ENCODE measurements at regions not wholly inside any gene's neighbourhood (a gene's known extent, or its start where the extent isn't known, plus 50 kb on each side); places are given as distances from the start of the nearest gene placed in this dataset.

DNA sequence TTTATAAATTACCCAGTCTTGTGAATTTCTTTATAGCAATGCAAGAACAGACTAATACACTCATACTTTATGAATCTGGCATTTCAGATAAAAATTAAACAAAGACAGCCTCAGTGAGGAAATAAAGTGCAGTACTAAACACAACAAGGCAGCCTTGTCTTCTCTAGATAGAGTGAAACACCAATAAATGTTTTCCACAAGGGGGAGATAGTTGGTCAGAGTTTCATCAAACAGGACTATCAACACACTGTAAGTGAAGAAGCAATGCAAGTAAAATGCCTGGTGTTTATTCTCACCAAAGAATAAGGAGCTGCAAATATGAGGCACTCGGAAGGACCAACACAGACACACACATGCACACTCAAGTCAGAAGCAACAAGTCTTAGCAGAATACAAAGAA, 62.8 kb downstream of the FAM9B start:
- DNase-seq (ENCODE audit: low read depth in 3 of 3): no peak

DNA sequence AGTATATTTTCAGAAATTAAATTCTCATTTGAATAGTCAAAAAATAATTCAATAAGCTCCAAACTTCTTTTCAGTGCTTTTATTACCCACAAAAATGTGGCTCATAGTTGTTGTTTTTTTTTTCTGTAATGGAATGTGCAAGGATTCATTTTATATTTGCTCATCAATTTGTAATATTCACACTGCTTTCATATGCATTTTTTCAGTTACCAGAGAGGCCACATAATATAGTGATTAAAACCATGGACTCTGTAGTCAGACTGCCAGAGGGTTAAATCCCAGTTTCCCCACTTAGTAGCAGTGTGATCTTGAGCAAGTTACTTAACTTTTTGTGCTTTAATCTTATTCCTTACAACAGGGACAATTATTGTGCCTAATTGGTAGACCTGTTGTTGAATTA, 64.5 kb downstream of the FAM9B start:
- DNase-seq (ENCODE audit: low read depth in 3 of 3): no peak

DNA sequence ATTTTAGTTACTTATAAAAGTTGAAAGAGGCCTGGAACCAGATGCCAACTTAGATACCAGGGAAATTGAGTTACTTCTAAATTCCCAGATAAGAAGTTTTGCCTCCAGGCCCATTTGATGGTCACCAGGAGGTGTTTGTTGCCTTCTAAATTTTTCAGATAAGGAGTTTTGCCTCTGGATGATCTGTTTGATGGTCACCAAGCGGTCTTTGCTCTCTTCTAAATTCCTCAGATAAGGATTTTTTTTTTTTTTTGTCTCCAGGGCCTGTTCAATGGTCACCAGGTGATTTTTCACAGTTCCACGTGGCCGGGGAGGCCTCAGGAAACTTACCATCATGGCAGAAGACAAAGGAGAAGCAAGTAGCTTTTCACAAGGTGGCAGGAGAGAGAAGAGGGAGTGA, 66.5 kb downstream of the FAM9B start:
- DNase-seq (ENCODE audit: low read depth in 3 of 3): no peak

DNA sequence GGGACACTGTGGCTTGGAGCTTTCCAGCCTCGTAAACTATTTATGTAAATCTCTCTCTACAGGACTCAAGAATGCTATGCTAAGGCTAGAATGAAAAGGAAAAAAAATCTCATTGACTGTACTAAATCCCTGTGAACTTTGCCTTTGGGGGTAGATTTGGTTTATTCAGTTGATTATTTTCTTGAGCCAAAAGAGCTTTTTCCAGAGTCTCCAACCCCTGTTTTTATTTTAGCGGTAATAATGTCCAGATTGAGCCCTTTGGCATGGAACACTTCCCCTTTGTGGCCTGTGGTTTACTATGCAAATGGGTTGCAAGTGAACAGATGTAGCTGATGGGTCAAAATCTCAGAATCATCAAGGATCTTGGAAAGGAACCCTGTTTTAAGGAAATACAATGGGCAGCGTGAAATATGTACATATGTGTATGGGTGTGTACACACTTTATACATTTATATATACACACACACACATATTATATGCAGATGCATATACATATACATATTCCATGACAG, 72.9 kb downstream of the FAM9B start:
- no peak for DNase-seq (ENCODE audit: low read depth in 3 of 3)

DNA sequence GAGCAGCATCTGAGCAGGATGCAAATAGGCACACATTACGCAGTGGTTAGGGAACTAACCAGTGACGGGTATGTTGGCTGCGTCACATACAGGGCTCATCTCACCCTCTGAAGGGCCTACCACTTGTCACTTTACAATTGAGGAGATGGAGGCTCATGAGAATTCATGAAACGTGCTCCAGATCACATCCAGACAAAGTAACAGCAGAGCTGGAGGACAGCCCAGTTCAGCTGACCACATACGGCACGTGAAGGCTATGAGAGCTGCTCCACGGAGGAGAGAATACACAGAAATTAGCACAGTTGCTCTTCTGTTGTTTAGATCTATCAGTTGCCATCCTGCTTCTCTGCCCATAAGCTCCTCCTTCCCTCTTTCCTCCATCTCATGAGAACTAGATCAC, 78.4 kb downstream of the FAM9B start:
- no peak for DNase-seq (ENCODE audit: low read depth in 3 of 3)

DNA sequence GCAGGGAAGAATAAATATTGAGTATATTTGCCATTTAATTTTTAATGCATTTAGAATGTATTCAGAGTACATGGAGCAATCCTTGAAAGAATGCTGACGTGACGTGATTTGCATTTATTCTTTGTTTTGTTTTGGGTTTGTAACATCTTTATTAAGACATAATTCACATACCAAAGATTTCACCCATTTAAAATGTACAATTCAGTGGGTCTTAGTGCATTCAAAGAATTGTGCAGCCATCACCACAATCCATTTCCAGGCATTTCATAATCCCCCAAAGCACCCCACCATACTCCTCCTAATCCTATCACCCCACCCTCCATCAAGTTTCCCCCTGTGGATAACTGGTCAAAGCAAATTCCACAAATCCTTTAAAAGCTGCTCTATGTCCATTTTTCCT, 87.4 kb downstream of the FAM9B start:
- no peak for DNase-seq (ENCODE audit: low read depth in 3 of 3)

DNA sequence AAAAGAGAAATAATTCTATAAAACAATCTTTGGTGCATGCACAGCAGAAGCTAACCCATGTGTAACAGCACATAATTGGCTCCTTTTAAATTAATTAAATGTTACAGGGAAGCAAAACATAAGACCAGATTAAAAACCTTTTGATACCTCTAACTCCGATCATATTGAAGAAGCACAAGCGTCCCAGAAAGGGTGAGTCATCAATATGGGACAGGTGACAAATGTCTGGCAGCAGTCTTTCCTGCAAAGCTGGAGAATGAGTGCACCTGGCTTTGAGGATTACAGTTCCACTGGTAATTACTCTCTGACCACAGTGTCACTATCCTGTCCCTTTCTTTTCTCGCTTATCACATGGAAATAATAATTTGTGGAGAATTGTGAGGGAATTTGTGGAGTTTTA, 94.6 kb downstream of the FAM9B start:
- no peak for DNase-seq (ENCODE audit: low read depth in 3 of 3)

DNA sequence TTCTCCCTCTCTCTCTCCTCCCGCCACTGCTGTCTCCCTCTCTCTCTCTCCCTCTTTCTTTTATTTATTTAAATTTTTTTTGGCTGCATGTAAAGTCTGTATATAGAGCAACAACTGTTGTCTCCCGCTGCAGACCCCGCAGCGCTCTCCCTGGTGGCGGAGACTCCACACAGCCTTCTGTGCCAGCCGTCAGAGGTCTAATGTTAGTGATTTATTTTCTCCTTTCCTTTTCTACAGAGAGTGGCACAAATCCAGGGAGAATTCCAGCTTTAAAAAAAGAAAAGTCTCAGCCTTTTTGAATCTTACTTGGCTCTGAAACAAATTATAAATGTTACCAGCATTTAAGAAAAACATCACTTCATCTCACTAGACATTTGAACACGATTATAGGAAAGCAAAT, 106.2 kb downstream of the FAM9B start:
- no peak for DNase-seq (ENCODE audit: low read depth in 3 of 3)

DNA sequence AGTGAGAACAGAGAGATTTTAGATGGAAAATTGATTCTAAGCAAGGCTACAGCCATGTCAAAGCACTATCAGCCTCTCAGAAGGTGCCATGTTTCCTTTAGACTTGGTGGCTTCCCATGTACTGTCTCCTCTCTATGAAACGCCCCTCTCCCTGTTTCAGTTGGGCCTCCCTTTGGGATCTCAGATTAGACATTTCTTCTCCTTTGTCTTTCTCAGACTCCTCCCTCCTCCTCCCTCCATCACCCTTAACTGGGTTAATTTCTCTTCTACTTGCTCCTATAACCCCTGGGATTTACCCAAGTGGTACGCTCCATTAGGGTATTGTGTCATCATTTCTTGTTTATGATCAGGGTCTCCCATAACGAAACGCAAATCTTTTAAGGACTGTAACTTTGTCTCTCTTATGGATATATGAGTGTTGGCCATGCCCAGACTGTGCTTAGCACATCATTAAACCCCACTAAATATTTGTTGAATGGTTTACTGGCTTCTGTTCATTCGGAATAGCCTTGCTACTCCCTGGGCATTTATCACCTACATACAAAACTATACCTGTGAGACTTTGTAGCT, 106.8 kb downstream of the FAM9B start:
- DNase-seq (ENCODE audit: low read depth in 3 of 3): no peak

DNA sequence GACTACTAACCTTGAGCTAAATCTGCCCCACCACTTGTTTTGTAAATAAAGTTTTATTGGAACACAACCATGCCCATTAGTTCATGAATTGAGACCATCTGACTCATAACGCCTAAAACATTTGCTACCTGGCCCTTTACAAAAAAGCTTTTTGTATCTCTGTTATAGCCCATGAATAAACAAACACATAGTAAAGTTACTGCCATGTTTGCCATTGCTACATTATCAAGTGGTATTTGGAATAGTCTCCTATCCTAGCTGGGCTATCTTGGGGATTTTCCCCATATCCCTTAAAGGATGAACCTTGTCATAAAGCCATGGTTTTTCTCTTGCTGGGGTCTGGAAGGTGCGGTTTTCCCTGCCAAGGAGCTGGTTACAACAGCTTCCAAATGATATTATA, 112.3 kb downstream of the FAM9B start:
- no peak for DNase-seq (ENCODE audit: low read depth in 3 of 3)

DNA sequence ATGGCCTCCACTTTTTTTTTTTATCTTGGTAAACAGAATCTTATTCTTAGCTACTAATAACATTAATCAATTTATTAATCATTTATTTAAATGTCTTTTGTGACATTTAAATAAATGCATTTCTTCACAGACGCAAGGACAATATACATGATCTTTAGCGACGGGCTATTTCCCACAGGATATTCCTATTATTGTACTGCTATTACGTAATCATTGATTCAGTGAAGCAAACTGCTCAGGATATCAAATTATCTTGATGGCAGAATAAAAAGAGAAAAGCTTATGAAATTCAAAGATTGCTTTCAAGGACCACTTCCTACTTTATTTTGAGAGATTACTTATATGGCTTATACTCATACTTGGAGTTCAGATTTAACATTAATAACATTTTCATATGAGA, 114.1 kb downstream of the FAM9B start:
- DNase-seq (ENCODE audit: low read depth in 3 of 3): no peak

DNA sequence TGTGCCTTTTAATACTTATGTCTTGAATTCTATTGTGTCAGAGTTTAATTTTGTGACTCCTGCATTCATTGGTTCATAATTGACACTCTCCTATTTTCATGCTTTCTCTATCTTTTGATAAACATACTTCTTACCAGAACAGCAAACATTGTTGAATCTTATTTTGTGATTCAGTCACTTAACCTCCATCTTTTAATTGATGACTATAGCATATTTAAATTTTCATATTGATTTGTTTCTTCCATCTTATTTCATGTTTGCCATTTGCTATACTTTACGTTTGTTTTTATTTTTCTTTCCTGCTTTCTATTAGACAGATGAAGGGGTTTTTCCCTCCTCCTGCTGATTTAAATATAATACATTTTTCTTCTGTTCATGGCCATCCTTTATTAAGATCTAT, 115.5 kb upstream of the FAM9A start:
- no peak for DNase-seq (ENCODE audit: low read depth in 3 of 3)

DNA sequence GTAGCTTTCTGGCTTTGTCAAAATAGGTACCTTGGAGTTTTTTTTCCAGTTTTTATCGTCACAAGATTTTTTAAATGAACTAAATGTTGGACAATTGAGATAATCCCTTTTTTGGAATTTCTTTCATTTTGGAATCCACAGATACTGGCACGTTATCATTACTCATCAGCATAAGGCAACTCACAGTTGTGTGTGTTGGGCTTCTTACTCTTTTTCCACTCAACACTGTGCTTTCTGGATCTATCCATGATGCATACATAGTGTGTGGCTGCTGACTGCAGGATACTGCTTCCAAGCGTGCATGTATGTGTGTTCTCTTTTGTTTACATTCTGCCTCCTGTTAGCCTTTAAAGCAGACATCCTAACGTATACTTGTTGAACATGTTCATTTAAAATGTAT, 113.5 kb upstream of the FAM9A start:
- no peak for DNase-seq (ENCODE audit: low read depth in 3 of 3)

DNA sequence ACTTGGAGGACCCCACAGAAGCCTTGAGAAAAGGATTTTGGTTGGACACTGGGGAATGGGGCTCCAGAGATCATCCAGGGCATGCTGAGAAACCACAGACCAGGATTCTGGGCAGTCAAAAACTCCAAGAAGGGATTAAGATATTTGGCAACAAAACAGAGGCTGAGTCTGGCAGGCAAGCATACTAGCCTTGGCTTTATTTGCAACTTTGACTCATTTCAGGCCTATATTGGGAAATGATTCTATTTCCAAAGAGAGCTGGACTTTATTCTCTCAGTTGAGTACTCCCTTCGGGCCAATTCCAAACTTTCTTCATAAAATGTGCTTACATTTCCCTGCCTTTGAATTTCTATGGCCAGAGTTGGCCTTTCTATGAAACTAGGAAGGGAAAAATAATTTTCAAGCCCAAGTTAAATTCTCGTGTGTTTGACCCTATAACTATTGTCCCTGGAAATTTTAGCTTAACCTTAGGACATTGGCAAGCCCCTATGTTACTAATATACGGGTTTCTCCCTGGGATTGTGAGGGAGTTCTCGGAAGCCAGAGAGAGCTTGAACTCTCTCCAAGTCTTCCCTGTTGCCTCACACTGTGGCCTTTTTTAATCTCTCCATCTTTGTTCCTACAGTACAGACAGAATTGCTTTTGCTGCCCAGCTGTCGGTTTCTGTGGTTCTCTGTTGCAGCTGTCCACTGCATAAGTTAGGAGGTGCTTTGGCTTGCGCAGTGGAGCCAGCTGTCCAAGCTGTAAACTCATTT, 112.6 kb upstream of the FAM9A start:
- DNase-seq (ENCODE audit: low read depth in 3 of 3): no peak

DNA sequence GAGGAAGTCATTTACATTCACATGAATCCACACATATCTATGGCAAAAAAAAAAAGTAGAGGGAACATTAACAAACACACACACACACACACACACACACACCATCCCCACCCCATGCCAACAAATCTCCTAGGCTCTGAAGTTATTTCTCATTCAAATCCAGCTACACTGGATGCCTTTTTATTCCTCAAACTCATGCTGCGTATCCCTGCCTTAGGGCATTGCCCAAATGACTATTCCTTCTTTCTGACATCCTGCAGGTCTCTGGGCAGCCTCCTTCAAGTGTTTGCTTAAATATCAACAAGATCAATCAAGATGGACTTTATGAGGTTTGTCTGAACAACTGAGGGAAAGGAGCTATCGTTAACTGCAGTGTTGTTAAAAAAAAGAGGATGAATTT, 106.5 kb upstream of the FAM9A start:
- no peak for DNase-seq (ENCODE audit: low read depth in 3 of 3)

DNA sequence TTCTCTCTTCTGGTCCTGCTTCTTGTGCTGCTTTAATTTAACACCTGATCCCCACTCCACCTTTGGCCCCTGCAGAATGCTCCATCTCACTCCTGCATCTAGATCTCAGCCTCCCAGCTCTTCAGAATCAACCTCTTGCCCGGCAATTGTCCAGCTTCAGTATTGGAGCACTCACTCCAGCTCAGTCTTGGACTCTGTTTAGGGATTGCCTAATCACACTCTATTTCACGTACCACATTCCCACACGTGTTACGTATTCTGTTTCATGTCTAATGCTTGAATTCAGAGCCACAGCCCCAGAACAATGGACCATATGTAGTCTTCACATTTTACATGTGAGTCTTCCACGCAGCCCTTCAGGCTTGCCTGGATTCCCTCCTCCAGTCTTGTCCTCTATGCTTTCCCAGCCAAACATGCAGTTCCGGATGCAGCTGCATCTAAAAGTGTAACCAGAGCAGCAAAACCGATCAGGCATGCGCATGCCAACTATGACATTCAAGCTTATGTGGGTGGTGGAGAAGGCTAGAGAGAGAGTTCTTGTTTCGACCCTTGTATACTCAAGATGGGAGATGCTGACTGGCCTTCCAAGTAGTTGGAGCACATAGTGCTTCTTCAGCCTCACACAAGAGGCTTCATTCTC, 105.2 kb upstream of the FAM9A start:
- DNase-seq (ENCODE audit: low read depth in 3 of 3): no peak

DNA sequence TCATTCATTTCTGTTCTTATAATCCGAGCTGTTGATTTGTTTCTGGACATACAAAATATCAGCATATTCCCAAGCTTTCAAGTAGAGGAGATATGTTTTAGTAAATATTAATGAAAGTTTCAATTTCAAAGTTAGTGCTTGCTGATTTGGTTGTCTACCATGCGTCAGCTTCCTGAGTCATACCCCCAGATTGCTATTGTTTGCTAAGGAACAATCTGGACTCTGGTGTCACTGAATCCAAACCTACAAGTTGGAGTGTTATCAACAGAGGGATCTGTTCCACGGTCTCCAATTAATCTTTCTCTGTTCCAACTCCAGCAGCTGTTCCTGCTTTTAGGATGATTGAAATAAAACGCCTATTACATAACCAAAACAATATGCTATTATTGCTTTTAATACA, 96.1 kb upstream of the FAM9A start:
- no peak for DNase-seq (ENCODE audit: low read depth in 3 of 3)

DNA sequence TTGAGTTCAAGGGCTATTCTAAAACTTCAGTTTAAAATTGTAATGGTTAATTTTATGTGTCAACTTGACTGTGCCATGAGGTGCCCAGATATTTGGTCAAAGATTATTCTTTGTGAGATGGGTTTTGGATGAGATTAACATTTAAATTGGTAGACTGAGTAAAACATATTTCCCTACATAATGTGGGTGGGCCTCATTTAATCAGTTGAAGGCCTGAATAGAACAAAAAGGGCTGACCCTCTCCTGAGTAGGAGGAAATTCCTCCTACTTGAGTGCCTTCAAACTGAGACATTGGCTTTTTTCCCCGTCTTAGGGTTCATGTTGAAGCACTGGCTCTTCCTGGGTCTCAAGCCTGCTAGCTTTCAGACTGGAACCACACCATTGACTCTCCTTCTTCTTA, 89.6 kb upstream of the FAM9A start:
- no peak for DNase-seq (ENCODE audit: low read depth in 3 of 3)

DNA sequence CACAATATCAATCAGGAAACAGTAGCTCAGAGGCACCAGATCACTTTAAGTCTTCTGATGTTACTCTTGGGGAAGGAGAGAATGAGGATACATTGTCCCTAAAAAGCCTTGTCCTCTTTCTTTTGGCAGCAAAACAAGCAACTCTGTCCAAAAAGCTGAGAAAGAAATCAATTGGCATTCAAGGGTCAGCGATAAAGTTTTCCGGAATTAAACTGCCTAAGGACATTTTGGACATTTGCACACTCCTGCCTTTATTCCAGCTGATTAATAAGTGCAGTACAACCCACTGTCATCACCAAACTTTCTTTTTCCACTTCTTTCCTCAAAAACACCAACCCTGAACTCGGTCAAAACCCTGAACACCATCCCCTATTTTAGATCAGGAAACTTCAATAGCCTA, 85.8 kb upstream of the FAM9A start:
- DNase-seq (ENCODE audit: low read depth in 3 of 3): no peak

DNA sequence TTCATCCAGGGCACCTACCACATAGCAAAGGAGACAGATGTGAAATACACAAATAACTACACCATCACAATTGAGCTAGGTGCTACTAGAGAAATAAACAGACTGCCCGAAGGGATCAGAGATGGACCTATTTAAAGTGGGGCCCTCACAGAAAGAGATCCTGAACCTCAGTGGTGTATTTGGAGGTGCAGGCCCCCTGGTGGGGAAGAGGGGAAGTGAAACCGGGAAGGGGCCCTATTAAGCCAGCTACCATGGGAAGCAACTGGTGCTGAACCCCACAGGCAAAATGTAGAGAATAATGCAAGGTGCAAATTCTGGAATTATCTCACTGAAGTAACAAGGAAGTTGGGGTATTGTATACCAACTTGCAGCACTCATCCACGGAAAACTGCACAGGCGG, 78.6 kb upstream of the FAM9A start:
- peak in 2 of 3 donors; percentile 0 to 4 for DNase-seq (ENCODE audit: low read depth in 3 of 3)

DNA sequence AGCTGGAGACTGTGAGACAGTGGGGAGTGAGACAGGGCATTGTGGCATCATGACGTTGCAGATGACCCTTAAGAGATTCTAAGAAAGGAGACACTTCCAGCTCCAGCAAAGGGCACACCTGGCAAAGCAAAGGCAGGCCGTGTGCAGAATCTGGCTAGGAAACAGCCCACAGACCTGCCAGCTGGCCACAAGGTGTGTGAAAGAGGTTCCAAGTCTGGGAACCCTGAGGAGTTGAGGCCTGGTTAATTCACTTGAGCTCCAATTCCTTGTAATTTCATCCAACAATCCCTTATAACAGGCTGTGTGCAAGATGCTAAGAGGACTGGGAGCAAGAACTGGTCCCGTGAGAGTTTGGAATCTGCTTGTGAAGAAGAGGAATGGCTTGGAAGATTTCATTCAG, 72.8 kb upstream of the FAM9A start:
- no peak for DNase-seq (ENCODE audit: low read depth in 3 of 3)

DNA sequence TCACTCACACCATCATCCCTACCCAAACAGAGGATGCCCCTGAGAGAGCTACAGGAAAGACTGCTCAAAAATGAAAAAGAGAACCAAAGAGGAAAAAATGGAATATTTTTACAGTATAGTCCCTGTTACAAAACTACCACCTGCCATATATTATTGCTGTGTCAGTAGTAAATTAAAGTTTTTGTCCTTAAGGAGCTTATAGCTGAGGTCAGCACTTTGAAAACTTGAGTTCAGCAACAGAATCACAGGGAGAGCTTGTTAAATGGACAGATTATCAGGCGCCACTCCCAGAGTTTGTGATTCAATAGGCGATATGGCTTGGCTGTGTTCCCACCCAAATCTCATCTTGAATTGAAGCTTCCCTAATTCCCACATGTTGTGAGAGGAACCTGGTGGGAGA, 71.9 kb upstream of the FAM9A start:
- DNase-seq (ENCODE audit: low read depth in 3 of 3): no peak

DNA sequence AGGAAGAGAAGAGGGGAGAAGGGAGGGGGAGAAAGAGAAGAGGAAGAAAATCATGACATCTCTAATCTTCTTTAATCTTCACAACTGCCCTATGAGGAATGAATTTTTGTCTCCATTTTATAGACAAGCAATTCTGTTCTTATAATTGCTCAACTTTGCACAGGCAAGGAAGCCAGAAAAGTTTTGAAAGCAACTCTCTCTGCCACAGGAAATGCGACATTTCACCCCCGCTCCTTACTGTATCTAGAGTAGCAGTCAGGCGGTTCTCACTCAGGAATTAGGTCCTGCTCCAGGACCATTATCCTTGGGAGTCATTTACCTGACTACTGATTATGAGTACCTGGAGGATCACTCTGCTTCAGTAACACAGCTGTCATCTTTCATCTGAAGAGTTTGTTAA, 69.2 kb upstream of the FAM9A start:
- DNase-seq (ENCODE audit: low read depth in 3 of 3): no peak

Measured in stimulated activated CD4-positive, alpha-beta T cell treated with anti-CD3 and anti-CD28 coated beads, TNF-alpha, amount 100 ng/mL, for 48 hours (primary cell).